HG02973 (cell line): ENCODE measurements at regions not wholly inside any gene's neighbourhood (a gene's known extent, or its start where the extent isn't known, plus 50 kb on each side); places are given as distances from the start of the nearest gene placed in this dataset.
A peak's percentile ranks its signal among the peaks of the same experiment; 100 is the strongest.
"Not testable (repeated sequence)": the region's sequence is repeated elsewhere in the genome, so short reads cannot be mapped to it uniquely, and the experiment has no call there.

Experiments
- ATAC-seq: cut with Tn5 transposase; IDR thresholded peaks from one replicate; pipeline ENCODE4 v1.9.1; 2021; ENCODE audit warnings: moderate library complexity; ENCODE audit not compliant: unreplicated experiment

GRCh38 chr3:159038405-159038804, 236.6 kb downstream of the MFSD1 start:
- ATAC-seq, result no peak

DNA sequence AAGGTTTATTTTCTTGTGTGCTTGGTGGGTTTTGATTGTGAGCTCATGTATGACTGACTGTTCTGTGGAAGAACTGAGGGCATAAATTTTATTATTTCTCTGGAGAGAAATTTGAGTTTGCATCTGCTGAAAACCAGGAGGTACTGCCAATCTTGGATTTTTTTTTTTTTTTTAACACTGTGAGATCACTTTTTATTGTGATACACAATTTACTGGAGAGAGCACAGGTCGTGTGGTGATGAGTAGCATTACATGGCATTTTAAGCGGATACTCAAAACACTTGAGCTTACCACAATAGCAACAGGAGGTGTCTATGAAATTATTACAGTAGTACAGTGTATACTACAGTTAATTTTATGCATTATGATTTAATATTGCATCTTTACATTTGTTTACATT, 237.4 kb downstream of the MFSD1 start:
- no peak for ATAC-seq

- ATAC-seq, result no peak
Observed at GRCh38 chr3:159045279-159045885, 243.5 kb downstream of the MFSD1 start.

GRCh38 chr3:159047361-159047760, 245.5 kb downstream of the MFSD1 start:
- ATAC-seq, result no peak

- not testable (repeated sequence) for ATAC-seq
Observed at GRCh38 chr3:159052494-159052893, 250.6 kb downstream of the MFSD1 start.

- no peak for ATAC-seq
Observed at GRCh38 chr3:159057621-159058020, 255.8 kb downstream of the MFSD1 start.

DNA sequence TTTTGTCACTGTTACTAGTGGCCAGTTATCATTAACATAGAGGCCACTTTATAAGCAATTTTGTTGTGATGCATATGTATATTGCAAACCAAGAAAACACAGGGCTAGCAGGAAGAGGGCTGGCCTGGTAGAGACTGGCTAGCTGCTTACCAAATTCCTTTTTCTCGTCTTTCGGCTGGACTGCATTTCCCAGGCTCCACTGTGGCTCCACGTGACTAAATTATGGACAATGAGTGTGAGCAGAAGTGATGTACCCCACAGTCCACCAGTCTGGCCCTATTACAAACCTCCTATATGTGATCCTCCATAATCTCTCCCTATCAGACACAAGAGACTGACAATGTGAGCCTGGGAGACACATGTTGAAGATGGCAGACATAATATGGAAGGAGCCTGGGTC, 257.0 kb downstream of the MFSD1 start:
- ATAC-seq, result no peak

GRCh38 chr3:159059395-159059794, 257.5 kb downstream of the MFSD1 start:
- no peak for ATAC-seq

- ATAC-seq, result peak; percentile 50
Observed at GRCh38 chr3:159062734-159063410, 261.0 kb downstream of the MFSD1 start.

DNA sequence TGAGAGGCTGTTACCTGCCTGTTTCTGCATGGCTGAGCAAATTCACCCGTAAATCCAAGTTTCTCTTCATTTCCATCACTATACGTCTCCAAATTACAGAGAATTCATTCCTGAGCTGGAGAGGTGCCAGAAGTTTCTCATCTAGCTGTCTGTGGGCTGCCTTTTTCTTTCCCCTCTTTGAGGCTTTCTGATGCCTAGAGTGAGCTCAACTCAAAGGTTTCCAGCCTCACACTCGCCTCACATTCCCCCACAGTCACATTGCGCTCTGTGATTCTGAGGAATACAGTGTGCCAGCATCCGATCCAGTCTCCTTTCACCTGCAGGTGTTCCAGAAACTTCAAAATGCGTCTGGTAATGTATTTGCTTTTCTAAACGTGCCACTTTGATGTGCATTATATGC, 267.2 kb downstream of the MFSD1 start, which contains the start of gene IQCJ:
IQCJ (plus strand) TSS at position 229 of the 400 bp plus-strand sequence.
- ATAC-seq, result no peak

- ATAC-seq, result no peak
Observed at GRCh38 chr3:159069866-159070425, 268.1 kb downstream of the MFSD1 start.

DNA sequence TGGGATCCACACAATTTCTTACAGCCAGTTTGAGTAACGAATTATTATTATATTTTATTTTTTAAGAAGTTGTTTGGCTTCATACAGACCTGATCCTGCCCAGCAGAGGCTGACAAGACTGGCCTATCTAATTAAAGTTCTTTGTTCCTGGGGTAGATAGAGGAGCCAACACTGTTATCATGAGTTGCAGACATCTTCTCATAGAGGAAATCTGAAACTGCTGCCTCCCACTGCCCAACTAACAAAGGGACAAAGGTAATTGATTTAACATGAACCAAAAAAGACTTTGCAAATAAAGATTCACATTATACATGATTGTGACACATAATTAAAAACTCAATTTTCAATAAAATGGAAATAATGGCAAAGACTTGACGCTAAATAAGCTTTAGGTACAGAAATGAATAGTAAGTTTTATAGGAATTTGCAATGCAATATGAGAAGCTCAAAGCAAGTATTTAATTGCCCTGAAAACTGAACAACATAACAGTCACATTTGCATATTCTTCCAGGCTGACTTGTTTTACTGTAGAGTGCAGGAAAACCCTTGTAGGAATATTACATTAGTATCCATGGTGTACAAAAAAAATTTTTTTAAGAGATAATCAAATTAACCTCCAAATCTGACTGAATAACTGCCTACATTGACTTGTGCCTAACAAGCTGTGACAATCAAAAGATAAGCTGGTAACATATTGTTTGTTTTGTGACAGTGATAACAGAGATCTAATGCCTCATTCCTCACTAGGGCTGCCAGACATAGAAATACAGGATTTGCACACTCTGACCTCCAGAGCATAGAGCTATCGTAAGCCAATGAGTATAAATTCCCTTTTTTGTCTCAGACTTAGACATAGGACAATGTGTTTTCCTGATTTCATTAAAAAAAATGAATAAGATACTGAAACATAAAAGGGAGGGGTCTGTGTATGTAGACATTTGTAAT, 273.2 kb downstream of the MFSD1 start:
- no peak for ATAC-seq

GRCh38 chr3:159077860-159078259, 276.0 kb downstream of the MFSD1 start:
- no peak for ATAC-seq

DNA sequence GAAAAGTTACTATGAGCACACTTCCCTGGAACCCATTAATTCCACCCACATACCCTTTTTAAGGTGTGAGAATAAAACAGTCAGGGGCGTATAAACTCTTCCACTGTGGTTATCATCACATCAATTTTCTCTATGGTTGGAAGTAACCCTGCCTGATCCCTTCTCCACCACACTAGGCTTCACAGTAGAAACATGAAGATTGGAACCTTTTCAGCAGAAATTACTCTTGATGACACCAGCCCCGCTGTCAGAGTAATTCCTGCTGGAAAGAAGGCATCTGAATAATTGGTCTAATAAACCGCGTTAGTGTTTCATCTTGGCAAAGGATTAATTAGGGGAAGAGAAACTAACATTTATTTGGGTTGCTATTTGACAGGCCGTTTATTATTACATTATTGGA, 278.4 kb downstream of the MFSD1 start:
- no peak for ATAC-seq

GRCh38 chr3:159080821-159081220, 279.0 kb downstream of the MFSD1 start:
- no peak for ATAC-seq

GRCh38 chr3:159082519-159082918, 280.7 kb downstream of the MFSD1 start:
- no peak for ATAC-seq

DNA sequence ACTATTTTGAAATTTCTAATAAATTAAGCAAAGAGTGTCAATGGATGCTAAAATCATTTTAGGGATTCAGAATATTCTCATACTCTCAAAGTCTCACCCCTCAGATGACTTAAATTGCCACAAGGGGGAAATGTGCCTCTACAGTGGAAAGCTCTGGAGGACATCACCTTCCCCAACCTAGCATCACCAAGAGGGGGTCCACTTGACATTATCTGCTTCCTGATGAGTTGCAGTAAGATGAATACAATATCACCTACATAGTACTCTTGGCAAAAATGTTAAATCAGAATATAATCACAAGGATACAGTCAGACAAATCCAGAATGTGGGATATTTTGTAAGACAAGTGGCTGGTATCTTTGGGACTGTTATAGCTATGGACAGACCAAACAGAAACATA, 290.1 kb downstream of the MFSD1 start:
- ATAC-seq, result no peak

DNA sequence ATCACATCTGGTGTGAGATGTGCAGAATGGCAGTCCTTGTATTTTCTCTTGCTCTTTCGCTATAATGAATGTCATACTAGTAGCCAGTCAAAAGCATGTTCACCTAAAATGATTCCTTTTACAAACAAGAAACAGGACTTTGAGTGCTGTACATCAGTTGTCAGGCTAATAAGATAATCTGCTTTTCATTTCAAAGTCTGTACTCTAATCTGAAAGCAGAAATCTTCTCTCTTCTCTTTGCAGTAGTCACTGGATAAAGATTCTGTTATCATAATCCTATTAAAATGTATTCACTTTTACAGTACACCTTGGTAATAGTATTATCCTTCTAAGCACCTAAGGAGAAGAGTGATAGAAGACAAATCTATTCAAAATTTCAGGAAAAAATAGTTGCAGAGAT, 300.1 kb downstream of the MFSD1 start:
- no peak for ATAC-seq

DNA sequence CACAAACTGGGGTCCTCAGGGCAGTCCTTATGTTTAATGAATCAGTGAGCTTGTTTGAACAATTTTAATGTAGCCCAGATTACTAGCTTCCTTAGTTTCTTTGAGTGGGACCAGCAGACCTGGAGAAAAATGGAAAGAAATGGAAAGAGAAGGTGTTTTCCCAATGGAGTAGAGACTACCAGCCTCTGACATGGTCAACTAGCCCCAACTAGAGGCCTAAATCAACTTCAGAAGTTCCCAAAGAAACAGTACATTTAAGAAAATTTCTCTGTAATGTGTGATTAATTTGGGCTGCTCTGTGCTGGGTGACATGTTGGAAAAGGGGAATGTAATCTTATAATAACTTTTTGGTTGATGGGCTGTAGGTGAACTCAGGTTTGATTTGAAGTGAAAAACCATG, 310.9 kb downstream of the MFSD1 start:
- no peak for ATAC-seq

DNA sequence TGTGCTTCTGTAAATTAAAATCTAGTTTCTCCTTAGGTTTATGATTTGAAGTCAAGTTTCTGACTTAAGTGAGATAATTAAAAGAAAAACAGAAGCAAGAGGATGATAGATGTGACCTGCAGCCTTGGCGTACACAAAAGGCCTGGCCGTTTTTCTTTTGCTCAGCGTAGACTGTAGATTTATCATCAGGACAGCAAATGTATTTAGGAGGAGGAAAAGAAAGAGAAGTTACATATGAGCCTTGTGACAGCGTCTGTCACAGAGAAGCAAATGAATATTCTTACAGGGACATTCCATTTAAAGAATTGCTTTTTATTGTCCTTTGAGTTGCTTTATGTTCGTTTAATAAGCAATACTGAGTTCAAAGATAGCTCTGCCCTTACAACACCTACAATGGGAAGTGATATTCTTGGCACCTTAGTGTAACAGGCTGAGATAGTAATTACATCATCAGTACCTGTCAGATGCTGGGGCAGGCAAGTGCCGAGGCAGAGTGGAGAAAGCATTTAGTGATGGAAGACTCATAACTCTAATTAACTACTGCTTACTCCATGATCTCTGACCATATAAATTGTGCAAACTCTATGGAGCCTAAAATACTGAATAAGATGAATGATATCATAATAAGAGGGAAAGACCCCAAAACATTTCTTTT, 311.5 kb downstream of the MFSD1 start:
- ATAC-seq, result no peak

GRCh38 chr3:159114582-159114981, 312.7 kb downstream of the MFSD1 start:
- no peak for ATAC-seq
